H9 (cell line): ENCODE measurements at regions not wholly inside any gene's neighbourhood (a gene's known extent, or its start where the extent isn't known, plus 50 kb on each side); places are given as distances from the start of the nearest gene placed in this dataset.

Experiments
- DNase-seq: peaks from one replicate; pipeline ENCODE4 v3.0.0-alpha.2; 2017
- H2AFZ ChIP-seq: one replicate; pipeline ENCODE4 v1.6.1; 2013; ENCODE audit warnings: mild to moderate bottlenecking, low read length, control low read depth, moderate library complexity
- H2AK5ac ChIP-seq: 2 replicates; pipeline ENCODE4 v1.6.1; 2013; ENCODE audit warnings: low read length, control low read depth, mixed read lengths; ENCODE audit not compliant: insufficient read length
- H2BK120ac ChIP-seq: one replicate; pipeline ENCODE4 v1.6.1; 2013; ENCODE audit warnings: low read depth, mild to moderate bottlenecking, low read length, control low read depth, inconsistent platforms; ENCODE audit not compliant: poor library complexity, severe bottlenecking
- H2BK12ac ChIP-seq: 2 replicates; pipeline ENCODE4 v1.6.1; 2013; ENCODE audit warnings: low read length, control low read depth, mixed read lengths, low read depth; ENCODE audit not compliant: insufficient read length
- H2BK15ac ChIP-seq: 2 replicates; pipeline ENCODE4 v1.6.1; 2013; ENCODE audit warnings: low read depth, low read length, control low read depth
- H2BK20ac ChIP-seq: one replicate; pipeline ENCODE4 v1.6.1; 2013; ENCODE audit warnings: low read depth, mild to moderate bottlenecking, low read length, control low read depth, inconsistent platforms; ENCODE audit not compliant: poor library complexity, severe bottlenecking
- H2BK5ac ChIP-seq: 2 replicates; pipeline ENCODE4 v1.6.1; 2013; ENCODE audit warnings: low read length, control low read depth, mixed read lengths; ENCODE audit not compliant: insufficient read length
- H3K14ac ChIP-seq: 2 replicates; pipeline ENCODE4 v1.6.1; 2013; ENCODE audit warnings: low read length, control low read depth; ENCODE audit not compliant: insufficient read depth
- H3K18ac ChIP-seq: 2 replicates; pipeline ENCODE4 v1.6.1; 2013; ENCODE audit warnings: low read depth, mild to moderate bottlenecking, mixed read lengths, low read length, control low read depth; ENCODE audit not compliant: insufficient read length
- H3K23ac ChIP-seq: 2 replicates; pipeline ENCODE4 v1.6.1; 2013; ENCODE audit warnings: low read length, control low read depth, mixed read lengths, low read depth; ENCODE audit not compliant: insufficient read length
- H3K23me2 ChIP-seq: 2 replicates; pipeline ENCODE4 v1.6.1; 2013; ENCODE audit warnings: low read depth, mild to moderate bottlenecking, mixed read lengths, low read length, control low read depth; ENCODE audit not compliant: insufficient read length, poor library complexity, severe bottlenecking
- H3K27ac ChIP-seq: 2 replicates; pipeline ENCODE4 v1.5.1; 2013; ENCODE audit warnings: low read length, control low read depth, mixed read lengths, low read depth; ENCODE audit not compliant: insufficient read length
- H3K27me3 ChIP-seq: 2 replicates; pipeline ENCODE4 v1.6.1; 2013; ENCODE audit warnings: low read length, control low read depth, inconsistent platforms; ENCODE audit not compliant: insufficient read depth
- H3K4ac ChIP-seq: 2 replicates; pipeline ENCODE4 v1.6.1; 2013; ENCODE audit warnings: low read depth, mild to moderate bottlenecking, control low read depth, inconsistent platforms, low read length, moderate library complexity
- H3K4me1 ChIP-seq: 2 replicates; pipeline ENCODE4 v1.6.1; 2013; ENCODE audit warnings: low read length, control low read depth, inconsistent platforms; ENCODE audit not compliant: insufficient read depth
- H3K4me2 ChIP-seq: 2 replicates; pipeline ENCODE4 v1.6.1; 2013; ENCODE audit warnings: low read length, control low read depth, mixed read lengths; ENCODE audit not compliant: insufficient read length, insufficient read depth
- H3K56ac ChIP-seq: 2 replicates; pipeline ENCODE4 v1.6.1; 2013; ENCODE audit warnings: low read depth, mild to moderate bottlenecking, mixed read lengths, low read length, control low read depth; ENCODE audit not compliant: insufficient read length
- H3K79me1 ChIP-seq: 2 replicates; pipeline ENCODE4 v1.6.1; 2013; ENCODE audit warnings: low read depth, mild to moderate bottlenecking, moderate library complexity, low read length, control low read depth, inconsistent platforms; ENCODE audit not compliant: insufficient read depth, poor library complexity, severe bottlenecking
- H3K79me2 ChIP-seq: 2 replicates; pipeline ENCODE4 v1.6.1; 2013; ENCODE audit warnings: low read length, control low read depth, inconsistent platforms; ENCODE audit not compliant: insufficient read depth
- H3K9ac ChIP-seq: 2 replicates; pipeline ENCODE4 v1.6.1; 2013; ENCODE audit warnings: low read length, control low read depth, mixed read lengths; ENCODE audit not compliant: insufficient read length; ENCODE audit errors: extremely low read depth
- H3K9me3 ChIP-seq: one replicate; pipeline ENCODE4 v1.6.1; 2013; ENCODE audit warnings: low read depth, low read length, inconsistent platforms; ENCODE audit not compliant: control insufficient read depth
- H3T11ph ChIP-seq: one replicate; pipeline ENCODE4 v1.6.1; 2013; ENCODE audit warnings: mild to moderate bottlenecking, low read length, control low read depth, inconsistent platforms
- H4K20me1 ChIP-seq: one replicate; pipeline ENCODE4 v1.6.1; 2013; ENCODE audit not compliant: control insufficient read depth, insufficient read length, insufficient read depth
- H4K5ac ChIP-seq: 2 replicates; pipeline ENCODE4 v1.6.1; 2013; ENCODE audit warnings: low read depth, mild to moderate bottlenecking, mixed read lengths, low read length, control low read depth; ENCODE audit not compliant: insufficient read length
- H4K8ac ChIP-seq: replicated peaks from 2 replicates; pipeline ENCODE4 v1.6.1; 2013; ENCODE audit warnings: low read length, control low read depth, mixed read lengths, low read depth; ENCODE audit not compliant: insufficient read length
- H4K91ac ChIP-seq: 2 replicates; pipeline ENCODE4 v1.6.1; 2013; ENCODE audit warnings: low read depth, mild to moderate bottlenecking, moderate library complexity, mixed read lengths, low read length, control low read depth; ENCODE audit not compliant: insufficient read length
- H3K27ac Mint-ChIP-seq, 3 experiments: 2 replicates in 2 of 3; 3 replicates in 1 of 3; pipeline ENCODE4 v1.8.0; 2020 to 2021; ENCODE audit warnings: mixed read lengths in 3 of 3, mild to moderate bottlenecking in 1 of 3, moderate library complexity in 1 of 3
- H3K27me3 Mint-ChIP-seq: 2 replicates; pipeline ENCODE4 v1.8.0; 2021; ENCODE audit warnings: low read depth, mild to moderate bottlenecking, moderate library complexity, mixed read lengths
- H3K36me3 Mint-ChIP-seq, 3 experiments: 2 replicates in 2 of 3; 3 replicates in 1 of 3; pipeline ENCODE4 v1.8.0; 2020 to 2021; ENCODE audit warnings: low read depth in 3 of 3, mixed read lengths in 3 of 3; ENCODE audit not compliant: insufficient read depth in 1 of 3
- H3K4me1 Mint-ChIP-seq, 2 experiments: 2 replicates each; pipeline ENCODE4 v1.8.0; 2020; ENCODE audit warnings: mixed read lengths in 2 of 2
- H3K4me3 Mint-ChIP-seq, 2 experiments: 2 replicates in 1 of 2; 3 replicates in 1 of 2; pipeline ENCODE4 v1.8.0; 2020 to 2021; ENCODE audit warnings: mild to moderate bottlenecking in 2 of 2, mixed read lengths in 2 of 2, moderate library complexity in 1 of 2
- H3K9me3 Mint-ChIP-seq, 2 experiments: 2 replicates in 1 of 2; 3 replicates in 1 of 2; pipeline ENCODE4 v1.8.0; 2020; ENCODE audit warnings: mild to moderate bottlenecking in 2 of 2, mixed read lengths in 2 of 2, moderate library complexity in 1 of 2
- CTCF ChIP-seq: fragments of 200-600 bp; sonication (generic); conservative IDR thresholded peaks from 3 replicates; pipeline ENCODE4 v1.8.0; 2021; ENCODE audit warnings: antibody characterized with exemption, mild to moderate bottlenecking
- WGBS: extraction: QIAGEN DNeasy Blood & Tissue Kit; methylation state at CpG from one replicate; pipeline ENCODE4 v1.1.7; 2013; ENCODE audit warnings: missing lambda C conversion rate, low lambda C conversion rate, mixed read lengths; ENCODE audit not compliant: insufficient read length; ENCODE audit errors: extremely low coverage; 5-methylcytosine and 5-hydroxymethylcytosine counted together

GRCh38 chrX:125137521-125137920 lies 182.2 kb upstream of the TEX13C start:
- no peaks in the 10 kb centered on the region for H3K79me2 ChIP-seq
- H3K27ac ChIP-seq, result no peak overlapping the region
- no peak overlapping the region for H3K56ac ChIP-seq
- no peak overlapping the region for H2AK5ac ChIP-seq
- no peak overlapping the region for H2BK20ac ChIP-seq
- H3K14ac ChIP-seq, result no peak overlapping the region
- H3K23me2 ChIP-seq, result no peaks in the 10 kb centered on the region
- H4K20me1 ChIP-seq, result no peaks in the 10 kb centered on the region
- no peaks in the 10 kb centered on the region; a peak in 1 of 7 replicates for H3K36me3 Mint-ChIP-seq
- H2BK15ac ChIP-seq, result no peak overlapping the region
- H2BK120ac ChIP-seq, result no peak overlapping the region
- no peaks in the 10 kb centered on the region for H3K79me1 ChIP-seq
- H2BK12ac ChIP-seq, result no peak overlapping the region
- H4K5ac ChIP-seq, result no peak overlapping the region
- H3K27me3 ChIP-seq, result no peaks in the 10 kb centered on the region
- WGBS, result no CpG with 5 or more reads among the region's 1 CpG
- no peak overlapping the region for H4K8ac ChIP-seq
- TF ChIP-seq CTCF, result no peak
- H3T11ph ChIP-seq, result no peak overlapping the region
- no peaks in the 10 kb centered on the region for H3K4me1 Mint-ChIP-seq
- H3K4ac ChIP-seq, result no peak overlapping the region
- H2AFZ ChIP-seq, result no peak overlapping the region
- no peak overlapping the region for H3K23ac ChIP-seq
- H3K4me2 ChIP-seq, result no peak overlapping the region
- H2BK5ac ChIP-seq, result no peak overlapping the region
- H3K4me1 ChIP-seq, result no peaks in the 10 kb centered on the region
- no peak for DNase-seq
- no peak overlapping the region for H3K18ac ChIP-seq
- no peak overlapping the region for H4K91ac ChIP-seq
- H3K9me3 Mint-ChIP-seq, result no peaks in the 10 kb centered on the region; a peak in 2 of 5 replicates
- no peaks in the 10 kb centered on the region for H3K27me3 Mint-ChIP-seq
- no peak overlapping the region for H3K27ac Mint-ChIP-seq
- no peak overlapping the region for H3K9ac ChIP-seq
- no peaks in the 10 kb centered on the region for H3K9me3 ChIP-seq
- no peak overlapping the region for H3K4me3 Mint-ChIP-seq
